Forelimb muscle (tissue), 1 donor: ENCODE measurements at regions not wholly inside any gene's neighbourhood (a gene's known extent, or its start where the extent isn't known, plus 50 kb on each side); places are given as distances from the start of the nearest gene placed in this dataset.

Experiments
- DNase-seq: peaks from one replicate; pipeline ENCODE4 v3.0.0-alpha.2; 2013; ENCODE audit warnings: low read depth

DNA sequence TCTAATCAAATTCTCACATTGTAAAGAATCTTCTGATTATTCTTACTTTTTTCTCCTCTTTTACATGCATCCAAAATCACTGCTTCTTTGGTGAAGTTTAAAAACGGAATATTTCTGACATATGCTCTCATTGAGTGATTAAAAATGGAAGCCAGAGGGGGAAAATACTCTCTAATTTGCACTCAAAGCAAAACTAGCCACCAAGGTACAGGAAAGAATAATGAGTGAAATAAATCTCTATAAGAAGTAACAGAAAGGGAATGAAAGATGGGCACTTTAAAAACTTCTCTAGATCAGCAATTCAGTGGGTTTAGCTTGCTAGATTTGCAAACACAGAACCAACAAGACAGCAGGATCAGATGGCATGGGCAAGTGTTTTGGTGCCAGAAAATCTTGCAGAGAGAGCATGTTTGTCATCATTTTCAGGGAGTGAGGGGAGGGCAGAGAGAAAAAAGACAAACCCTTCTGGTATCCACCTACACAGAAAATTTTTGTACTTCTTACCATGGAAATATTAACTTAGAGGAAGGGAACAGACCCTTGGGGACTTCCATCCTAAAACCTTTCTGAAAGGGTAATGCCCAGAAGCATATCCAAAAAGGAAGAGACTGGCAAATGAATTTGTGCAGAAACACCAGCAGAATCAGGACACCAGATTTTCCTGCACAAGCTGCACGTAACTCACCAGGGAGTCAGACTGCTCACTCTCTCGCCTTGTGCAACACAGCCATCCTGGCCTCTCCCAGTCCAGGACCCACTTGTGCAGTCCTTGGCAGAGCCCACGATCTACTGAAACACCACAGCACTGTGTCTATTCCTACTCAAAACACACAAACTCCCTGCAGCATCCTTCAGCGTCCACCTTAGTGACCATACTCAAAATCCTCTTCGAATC, 270.2 kb upstream of the PRDM1 start:
- DNase-seq = no peak

DNA sequence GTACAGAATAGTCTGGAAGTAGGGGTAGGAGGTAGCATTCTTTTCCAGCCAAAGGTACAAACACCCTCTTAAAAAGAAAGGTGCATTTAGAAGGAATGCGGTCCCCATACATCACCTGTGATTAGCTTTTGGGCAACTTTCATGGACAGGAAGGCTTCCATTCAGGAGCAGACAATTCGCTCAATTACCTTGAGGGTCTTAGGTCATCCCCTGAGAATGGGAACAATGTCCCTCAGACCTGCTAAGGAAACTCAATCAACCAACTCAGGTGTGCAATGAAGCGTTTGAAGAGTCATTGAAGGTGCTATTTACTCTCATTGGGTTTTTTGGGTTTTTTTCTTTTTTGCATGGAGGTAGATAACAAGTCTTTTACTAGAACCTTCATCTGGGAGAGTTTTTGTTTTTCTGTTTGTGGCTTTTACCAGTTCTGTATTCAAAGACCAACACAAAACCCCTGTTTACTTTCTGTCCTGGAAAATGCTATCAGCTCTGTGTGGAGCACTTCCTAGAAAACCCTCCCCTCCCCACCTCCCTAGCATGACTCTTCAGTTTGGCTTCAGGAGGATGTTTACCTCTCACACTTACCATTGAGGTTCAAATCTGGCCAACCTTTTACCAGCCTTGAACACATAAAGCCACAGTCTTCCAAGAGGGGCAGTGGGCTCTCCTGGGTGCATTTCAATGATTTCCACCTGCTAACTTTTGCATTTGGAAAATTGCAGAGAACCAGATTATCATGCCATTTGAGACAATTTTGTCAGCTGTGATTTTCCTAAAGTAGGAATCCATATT, 271.2 kb upstream of the PRDM1 start:
- DNase-seq = no peak

DNA sequence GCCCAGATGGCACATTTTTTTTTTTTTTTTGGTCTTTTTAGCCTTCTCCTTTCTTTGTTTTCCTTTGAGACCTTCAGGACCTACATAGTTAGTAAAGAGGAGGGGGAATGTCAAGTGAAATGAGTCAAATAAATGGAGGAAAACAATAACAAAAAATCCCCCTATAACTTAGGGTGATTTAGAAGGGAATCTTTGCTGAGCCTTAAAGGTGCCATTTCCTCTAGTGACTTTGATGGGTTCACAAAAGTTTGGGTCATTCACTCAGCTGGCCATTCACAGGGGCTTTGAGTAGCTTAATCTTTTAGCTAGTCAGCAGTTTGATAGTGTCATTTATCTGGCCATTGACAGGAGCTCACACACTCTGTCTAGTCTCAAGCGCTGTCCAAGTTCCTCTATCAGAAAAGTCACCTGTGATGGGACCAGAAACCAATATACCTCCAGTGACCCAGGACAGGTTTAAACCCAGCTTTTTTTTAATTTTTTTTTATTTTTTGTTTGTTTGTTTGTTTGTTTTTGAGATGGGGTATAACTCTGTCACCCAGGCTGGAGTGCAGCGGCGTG, 275.1 kb upstream of the PRDM1 start:
- no peak for DNase-seq

DNA sequence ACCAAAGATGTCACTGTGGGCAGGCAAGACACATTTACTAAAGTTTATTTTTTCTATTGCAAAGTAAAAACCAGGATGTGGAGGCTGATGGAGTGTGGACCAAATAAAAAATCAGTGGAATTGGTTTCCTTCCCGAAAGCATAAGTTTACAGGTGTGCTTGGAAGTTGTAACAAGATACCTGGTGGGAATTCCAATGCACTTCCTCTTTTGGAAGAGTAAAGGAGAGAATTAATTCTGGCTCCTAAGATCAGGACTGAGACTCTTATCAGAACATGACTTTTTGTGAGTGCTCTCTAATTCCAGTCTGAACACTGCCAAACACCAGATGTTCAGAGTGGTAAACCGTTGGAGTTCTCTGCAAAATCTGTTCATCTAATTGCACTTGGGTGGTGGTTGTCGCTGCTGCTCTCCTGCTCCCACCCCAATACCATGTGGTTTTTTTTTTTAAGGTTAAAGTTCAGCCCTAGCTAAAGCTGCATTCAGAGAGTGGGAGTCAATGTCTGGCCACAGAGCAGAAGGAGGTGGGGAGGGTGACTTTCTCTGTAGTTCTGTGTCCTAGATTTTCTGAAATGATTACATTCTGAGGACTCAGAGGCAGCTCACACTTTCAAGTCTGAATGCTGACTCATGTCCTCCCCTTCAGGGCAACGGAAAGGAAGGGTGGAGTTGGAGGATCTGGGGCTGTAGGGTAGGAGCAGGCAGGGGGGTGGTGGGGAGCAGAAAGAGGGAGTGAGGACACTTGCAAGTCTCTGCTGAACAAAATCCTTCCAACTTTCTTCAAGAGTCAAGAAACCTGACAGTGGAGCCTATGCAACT, 275.8 kb upstream of the PRDM1 start:
- no peak for DNase-seq

DNA sequence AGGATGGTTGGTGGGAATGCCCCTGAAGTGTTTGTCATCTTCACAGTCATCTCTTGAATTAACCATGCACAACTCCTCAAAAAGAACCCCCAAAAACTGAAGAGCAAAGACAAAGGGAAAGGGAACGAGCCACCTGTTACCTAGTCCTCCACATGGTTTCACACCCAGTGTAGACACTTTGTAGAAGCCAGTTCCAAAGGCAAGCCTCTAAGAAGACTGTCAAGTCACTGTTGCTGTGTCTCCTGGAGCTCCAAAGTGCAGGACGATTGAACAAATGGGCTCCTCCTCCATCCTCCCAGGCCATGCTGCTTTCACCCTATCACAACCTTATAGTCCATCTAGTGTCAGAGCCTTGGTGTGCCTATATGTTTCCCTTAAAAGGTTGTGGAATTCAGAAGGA, 277.6 kb upstream of the PRDM1 start:
- DNase-seq = no peak

DNA sequence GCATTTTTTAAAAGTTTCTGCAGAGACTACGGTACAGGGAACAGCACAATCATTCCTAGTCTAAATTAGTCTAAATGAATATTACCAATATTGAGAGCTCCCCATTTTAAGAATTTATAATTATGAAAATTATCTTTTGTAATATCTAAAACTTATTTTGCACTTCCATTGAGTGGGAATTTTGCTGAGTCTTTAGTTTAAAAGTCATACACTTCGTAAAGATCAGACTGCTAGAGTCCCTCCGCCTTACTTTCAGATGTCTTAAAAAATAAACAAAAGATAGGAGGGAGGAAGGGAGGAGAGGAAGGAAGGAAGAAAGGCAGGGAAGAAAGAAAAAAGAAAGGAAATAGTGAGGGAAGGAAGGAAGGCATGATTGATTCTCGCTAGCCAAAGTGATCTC, 278.2 kb upstream of the PRDM1 start:
- DNase-seq = no peak

DNA sequence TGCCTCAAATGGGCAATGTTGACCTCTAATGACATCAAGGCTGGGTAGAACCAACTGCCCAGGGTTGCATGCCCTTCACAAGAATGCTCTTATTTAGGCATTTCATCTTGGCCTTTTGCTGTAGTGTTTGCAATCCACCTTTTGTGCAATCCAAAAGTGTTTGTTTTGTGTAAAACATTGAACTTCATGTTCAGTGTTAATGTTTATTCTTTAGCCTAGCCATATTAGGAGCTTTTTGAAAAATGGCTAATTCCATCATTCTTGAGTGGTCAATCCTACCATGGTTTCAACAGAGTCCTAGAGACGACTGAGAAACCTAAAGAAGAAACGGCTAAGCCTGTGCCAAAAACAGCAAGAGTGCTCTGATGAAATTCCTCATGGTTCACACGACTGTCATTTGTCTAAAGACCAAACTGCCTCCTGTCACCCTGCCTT, 279.6 kb upstream of the PRDM1 start:
- no peak for DNase-seq

DNA sequence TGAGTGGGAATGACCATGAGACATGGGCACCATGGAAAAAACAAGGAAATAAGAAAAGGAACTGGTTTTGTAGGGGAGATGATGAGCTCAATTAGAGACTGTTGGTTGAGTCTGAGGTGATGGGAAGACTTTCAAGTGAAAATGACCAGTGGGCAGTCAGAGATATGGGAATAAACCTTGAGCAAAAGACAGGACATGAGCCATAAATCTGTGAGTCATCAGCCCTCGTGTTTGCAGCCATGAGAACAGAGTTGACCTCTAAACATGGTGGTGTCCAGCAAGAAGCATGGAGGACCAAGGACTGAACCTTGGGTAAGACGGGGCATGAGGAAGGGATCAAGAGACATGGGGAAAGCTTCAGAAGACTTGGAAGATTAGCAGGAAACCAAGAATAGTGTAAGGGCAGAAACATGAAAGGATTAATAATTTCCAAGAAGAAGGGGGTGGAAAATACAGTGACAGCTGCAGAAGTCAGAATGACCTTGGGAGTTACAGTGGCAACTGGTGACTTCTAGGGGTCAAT, 280.6 kb upstream of the PRDM1 start:
- DNase-seq = no peak

DNA sequence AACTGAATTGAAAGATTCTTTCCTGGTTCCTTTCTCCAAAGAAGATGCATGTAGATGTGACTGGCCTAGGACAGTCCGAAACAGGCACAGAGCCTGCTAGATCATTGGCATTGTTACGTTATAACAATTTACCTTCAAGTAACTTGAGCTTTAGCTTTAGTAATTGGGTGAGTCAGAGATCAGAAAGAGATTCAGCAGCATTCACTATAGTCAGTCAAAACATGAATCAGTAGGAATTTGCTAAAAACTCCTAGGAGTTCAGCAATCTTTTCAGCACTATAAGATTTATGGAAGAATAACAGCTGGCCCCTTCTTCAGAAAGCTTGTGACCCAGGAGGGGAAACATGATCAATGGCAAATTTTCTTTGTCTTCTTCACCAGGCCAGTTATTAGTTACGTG, 281.7 kb upstream of the PRDM1 start:
- no peak for DNase-seq

DNA sequence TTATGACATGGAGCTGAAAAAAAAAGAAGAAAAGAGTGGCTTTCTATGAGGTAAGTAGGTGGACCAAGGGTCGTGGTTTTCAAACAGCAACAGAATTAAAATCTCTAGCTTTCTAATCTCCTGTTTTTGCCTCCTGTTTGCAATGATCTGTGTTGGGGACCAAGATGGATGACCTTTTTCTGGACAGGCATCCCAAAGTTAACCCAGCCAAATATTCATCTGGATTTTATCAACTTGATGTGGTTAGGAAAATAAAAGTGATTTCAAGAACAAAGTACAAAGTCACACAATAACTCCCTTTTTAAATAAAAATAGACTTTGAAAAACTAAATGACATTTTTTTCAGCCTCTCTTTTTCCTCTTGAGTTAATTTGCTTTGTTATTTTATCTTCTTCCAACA, 282.1 kb upstream of the PRDM1 start:
- no peak for DNase-seq

DNA sequence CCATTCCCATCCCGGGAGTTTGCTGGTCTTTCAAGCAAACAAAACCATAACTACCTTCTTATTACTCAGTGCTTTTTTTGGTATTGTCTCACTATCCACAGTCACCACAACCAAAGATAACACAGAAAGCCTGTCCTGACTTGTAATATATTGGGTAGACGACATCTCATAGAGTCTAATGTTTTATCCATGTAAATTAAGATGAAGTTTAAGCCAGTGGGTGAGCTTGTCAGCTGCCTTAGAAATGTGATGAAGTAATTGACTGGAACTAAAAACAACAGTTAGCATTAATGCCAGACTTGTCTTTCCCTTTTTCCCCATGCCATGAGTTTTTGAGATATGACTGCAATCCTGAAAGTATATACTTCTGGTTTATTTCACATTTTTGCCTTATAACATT, 282.7 kb upstream of the PRDM1 start:
- no peak for DNase-seq

DNA sequence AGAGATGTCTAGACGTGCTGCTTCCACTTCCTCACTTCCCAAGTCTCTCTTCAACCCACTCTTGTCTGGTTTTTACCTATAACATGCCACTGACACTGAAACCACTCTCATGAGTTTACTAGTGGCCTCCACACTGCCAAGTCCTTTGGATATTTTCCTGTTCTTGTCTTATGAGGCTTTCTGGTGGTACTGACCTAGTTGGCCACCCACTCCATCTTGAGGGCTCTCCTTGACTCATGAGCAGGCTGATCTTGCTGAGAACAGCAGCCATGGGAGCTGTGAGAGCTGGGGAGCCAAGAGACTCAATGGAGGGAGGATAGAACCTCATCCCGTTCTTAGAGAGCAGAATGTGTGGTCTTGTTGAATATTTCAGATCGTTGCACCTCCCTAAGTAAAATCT, 283.4 kb upstream of the PRDM1 start:
- no peak for DNase-seq

DNA sequence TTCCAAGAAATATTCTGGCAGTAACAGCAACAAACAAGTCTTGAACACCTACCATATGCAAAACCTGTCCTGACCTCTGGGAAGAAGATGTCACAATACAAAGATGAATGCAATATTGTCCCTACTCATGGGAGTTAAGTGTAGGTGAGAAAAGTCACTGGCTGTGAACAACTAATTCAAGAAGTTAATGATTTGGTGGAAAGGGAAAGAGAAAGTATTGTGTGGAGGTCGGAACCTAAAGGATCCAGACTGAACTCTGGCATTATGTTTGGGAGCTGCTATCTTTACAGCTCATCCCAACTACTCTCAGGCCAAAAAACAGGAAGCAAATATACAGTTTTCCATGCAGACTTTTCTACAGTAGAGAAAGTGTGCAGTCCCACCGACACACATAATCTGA, 285.3 kb upstream of the PRDM1 start:
- no peak for DNase-seq

DNA sequence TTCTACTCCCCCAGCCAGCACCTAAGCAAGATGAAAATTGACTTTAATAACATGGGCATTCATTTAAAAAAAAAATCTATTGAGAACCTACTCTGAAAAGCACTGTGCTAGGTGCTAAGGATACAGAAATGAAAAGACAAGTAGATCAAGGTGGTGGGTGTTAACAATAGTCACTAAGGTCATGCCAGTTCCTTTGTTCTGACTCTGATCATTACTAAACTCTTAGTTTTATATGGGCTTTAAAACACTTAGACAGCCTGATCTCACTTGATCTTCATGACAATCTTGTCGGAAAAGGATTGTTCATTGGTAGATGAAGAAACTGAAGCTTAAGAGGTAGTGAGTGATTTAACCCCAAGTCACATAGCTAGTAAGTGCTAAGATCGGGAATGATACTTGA, 285.7 kb upstream of the PRDM1 start:
- DNase-seq = no peak

DNA sequence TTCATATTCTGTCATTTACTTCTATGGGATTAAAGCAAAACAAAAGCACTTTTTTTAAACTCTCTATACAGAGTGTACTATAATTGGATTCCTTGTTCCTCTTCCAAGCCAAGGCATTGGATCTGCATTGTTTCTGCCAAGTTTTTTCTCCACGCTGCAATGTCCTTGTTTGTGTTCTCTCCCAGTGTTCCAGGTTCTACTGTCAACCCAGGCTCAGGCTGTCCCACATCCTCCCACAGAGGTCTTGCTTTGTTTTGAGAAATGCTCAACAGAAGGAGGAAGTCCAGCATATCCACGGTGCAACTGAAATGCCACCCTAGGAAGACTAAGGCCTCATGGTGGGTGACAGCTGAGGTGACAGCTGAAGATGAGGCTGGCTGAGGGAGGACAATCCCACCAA, 287.1 kb upstream of the PRDM1 start:
- no peak for DNase-seq

DNA sequence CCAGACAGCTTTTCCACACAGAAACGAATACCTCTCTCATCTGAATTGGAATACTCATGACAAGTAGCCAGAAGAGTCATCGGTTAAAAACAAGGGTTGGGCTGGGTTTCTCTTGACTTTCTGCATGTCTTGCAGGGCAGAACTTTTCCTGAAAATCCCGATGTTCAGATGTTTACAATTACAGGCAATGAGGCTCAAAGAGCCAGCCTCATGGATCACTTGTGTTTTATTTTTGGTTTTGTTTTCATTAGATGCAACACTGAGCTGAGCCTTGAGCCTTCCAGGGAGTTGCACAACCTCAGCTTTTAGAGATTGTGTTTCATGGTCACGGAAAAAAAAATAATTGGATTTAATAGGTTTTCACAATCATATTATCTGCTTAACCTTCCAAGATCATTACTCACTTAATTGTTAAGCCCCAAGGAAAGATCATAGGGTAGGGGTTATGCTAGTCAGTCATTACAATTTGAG, 288.1 kb upstream of the PRDM1 start:
- no peak for DNase-seq

DNA sequence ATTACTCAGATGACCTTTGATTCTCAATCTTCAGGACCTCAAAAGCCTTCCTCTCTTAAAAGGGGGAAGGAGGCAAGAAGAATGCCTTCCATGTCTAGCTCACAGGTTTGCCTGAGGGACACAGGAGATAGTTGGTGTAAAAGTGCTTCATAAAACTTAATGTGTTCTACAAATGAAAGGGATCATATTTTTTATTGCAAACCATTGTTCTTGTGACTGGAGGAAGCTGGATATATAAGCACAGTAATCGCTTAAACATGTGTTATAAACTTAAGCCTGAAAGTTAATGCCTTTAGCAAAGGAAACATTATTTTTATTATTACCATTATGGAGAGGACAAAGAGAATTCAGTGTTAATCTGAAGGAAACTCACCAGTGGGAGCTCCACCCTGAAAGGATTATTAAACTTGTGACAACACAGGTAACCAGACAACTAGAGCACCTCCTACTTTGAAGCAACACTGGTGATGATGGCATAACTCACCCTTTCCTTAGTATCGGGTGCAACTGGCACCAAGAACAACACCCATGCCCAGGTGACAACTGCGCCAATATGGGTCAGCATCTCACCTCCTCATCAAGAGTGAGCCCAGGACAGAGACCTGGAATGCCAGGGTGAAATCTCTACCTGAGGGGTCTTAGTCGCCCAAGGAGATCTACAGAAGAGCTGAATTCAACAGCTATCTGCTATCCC, 288.7 kb upstream of the PRDM1 start:
- DNase-seq = no peak

DNA sequence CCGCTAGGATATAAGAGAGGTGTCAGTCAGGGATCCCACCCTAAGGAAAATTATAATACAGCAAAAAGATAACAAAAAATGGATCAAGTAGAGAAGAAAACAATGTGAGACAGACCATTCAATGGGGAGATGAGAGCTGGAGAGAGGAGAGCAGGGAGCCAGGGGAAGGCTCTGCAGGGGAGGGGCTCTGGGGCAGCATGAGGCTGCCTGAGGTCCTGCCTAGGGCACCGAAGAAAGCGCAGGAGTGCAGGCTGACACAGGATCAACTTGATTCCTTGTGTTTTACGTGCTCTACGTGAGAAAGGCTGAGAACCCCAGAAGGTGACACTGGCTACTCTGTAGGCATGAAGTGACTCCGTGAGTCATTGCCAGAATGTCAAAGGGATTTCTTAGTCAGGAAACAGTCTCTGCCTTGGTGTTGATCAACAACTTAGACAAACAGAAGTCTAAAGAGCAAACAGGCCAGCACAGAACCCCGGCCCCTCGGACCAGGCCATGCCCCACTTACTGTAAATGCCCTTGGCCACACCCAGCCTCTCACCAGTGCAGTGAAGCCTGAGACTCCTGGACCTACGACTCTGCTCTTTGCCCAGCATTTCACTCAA, 290.1 kb upstream of the PRDM1 start:
- DNase-seq = no peak

DNA sequence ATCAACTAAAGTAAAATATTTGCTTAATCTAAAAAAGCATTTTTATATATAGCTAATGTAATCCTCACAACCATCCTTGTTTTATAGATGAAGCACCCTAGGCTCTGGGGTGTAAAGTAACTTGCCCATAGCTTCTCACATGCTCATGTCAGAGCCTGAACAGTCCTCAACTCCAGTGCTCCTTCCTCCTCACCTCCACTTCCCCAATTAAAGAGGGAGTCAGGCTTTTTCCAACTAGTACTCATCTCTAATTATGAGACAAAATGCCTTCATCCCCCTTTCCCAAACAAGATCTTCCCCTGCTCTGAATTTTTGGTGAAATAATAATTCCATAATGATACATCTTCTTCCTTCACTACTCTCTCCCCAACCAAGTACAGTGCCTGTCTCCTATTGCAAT, 290.8 kb upstream of the PRDM1 start:
- no peak for DNase-seq

DNA sequence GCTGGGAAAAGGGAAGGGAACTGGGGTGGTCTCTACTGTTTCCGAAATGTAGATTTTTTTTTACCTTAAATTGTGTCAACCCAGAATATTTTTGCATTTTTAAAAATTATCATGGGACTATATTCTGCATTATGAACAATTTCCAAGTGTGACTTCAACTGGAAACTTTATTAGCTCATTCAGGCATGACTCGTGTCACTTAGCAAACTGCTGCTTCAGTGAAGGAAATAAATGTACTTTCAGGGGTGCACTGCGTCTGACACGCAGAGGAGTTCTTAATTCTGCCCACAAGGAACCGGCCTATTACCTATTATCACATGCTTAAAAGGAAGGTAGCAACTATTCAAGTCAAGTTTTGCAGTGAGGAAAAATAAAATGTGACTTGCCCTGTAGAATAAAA, 291.3 kb upstream of the PRDM1 start:
- DNase-seq = no peak

DNA sequence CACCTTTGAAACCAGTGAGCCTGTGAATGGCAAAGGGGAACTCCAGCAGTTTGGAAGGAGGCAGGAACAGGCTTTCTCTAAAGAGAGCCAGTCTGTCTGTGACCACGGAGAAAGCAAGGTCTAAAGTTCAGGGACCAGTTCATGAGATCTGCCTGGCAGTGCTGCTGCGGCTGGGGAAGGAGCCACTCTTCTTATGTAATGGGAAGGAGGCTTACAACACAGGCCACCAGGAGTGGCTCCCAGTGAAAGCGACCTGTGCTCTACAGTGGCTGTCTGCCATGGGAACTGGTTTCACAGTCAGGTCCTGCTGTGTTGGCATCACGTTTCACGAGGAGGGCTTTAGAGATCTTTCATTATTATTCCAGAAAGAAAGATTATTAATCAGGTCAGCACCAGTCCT, 291.9 kb upstream of the PRDM1 start:
- no peak for DNase-seq
